MM.1S (cell line): ENCODE measurements at regions not wholly inside any gene's neighbourhood (a gene's known extent, or its start where the extent isn't known, plus 50 kb on each side); places are given as distances from the start of the nearest gene placed in this dataset.

Source experiments
- DNase-seq: peaks from one replicate; pipeline ENCODE4 v3.0.0-alpha.2; 2015
- H2AFZ ChIP-seq: fragments of 300-600 bp; sonication (generic); 2 replicates; pipeline ENCODE4 v1.6.0; 2016; ENCODE audit warnings: antibody characterized with exemption, low read length
- H3F3A ChIP-seq: fragments of 300-600 bp; sonication (generic); 2 replicates; pipeline ENCODE4 v1.6.1; 2016; ENCODE audit warnings: mild to moderate bottlenecking, antibody characterized with exemption, low read length, moderate library complexity, mixed read lengths; ENCODE audit not compliant: insufficient read depth
- H3K27ac ChIP-seq: fragments of 300-600 bp; sonication (generic); 2 replicates; pipeline ENCODE4 v1.5.1; 2016; ENCODE audit warnings: mild to moderate bottlenecking, low read length
- H3K27me3 ChIP-seq: fragments of 300-600 bp; sonication (generic); replicated peaks from 2 replicates; pipeline ENCODE4 v1.6.0; 2016; ENCODE audit warnings: low read length; ENCODE audit not compliant: insufficient read depth
- H3K36me3 ChIP-seq: fragments of 300-600 bp; sonication (generic); replicated peaks from 2 replicates; pipeline ENCODE4 v1.6.1; 2016; ENCODE audit warnings: mild to moderate bottlenecking, low read length, mixed read lengths; ENCODE audit not compliant: insufficient read depth
- H3K4me1 ChIP-seq: fragments of 300-600 bp; sonication (generic); 2 replicates; pipeline ENCODE4 v1.6.1; 2016; ENCODE audit warnings: low read length, mixed read lengths
- H3K4me2 ChIP-seq: fragments of 300-600 bp; sonication (generic); 2 replicates; pipeline ENCODE4 v1.6.0; 2016; ENCODE audit warnings: low read depth, low read length
- H3K4me3 ChIP-seq: fragments of 300-600 bp; sonication (generic); 2 replicates; pipeline ENCODE4 v1.5.1; 2016; ENCODE audit warnings: low read length, mixed read lengths
- H3K79me2 ChIP-seq: fragments of 300-600 bp; sonication (generic); 2 replicates; pipeline ENCODE4 v1.6.1; 2016; ENCODE audit warnings: mixed run types, low read length, mixed read lengths
- H3K9ac ChIP-seq: fragments of 300-600 bp; sonication (generic); 2 replicates; pipeline ENCODE4 v1.6.1; 2016; ENCODE audit warnings: low read length, mixed read lengths
- H3K9me2 ChIP-seq: fragments of 300-600 bp; sonication (generic); replicated peaks from 2 replicates; pipeline ENCODE4 v1.6.1; 2016; ENCODE audit warnings: mild to moderate bottlenecking, low read length, mixed read lengths; ENCODE audit not compliant: insufficient read depth
- H3K9me3 ChIP-seq: fragments of 300-600 bp; sonication (generic); replicated peaks from 2 replicates; pipeline ENCODE4 v1.6.1; 2016; ENCODE audit warnings: mild to moderate bottlenecking, low read length, mixed read lengths; ENCODE audit not compliant: insufficient read depth
- H4K20me1 ChIP-seq: fragments of 300-600 bp; sonication (generic); 2 replicates; pipeline ENCODE4 v1.6.1; 2016; ENCODE audit warnings: mild to moderate bottlenecking, low read length, moderate library complexity, mixed read lengths; ENCODE audit not compliant: insufficient read depth
- CTCF ChIP-seq: fragments of 300-600 bp; sonication (generic); IDR thresholded peaks from 2 replicates; pipeline ENCODE4 v1.5.1; 2016; ENCODE audit warnings: antibody characterized with exemption, low read length, mixed read lengths
- EZH2 ChIP-seq: fragments of 300-600 bp; sonication (generic); optimal IDR thresholded peaks from 2 replicates; pipeline ENCODE3; 2017; ENCODE audit warnings: low read depth, mild to moderate bottlenecking, antibody characterized with exemption, low read length, mixed read lengths
- EZH2phosphoT487 ChIP-seq: fragments of 300-600 bp; sonication (generic); IDR thresholded peaks from 2 replicates; pipeline ENCODE4 v1.6.1; 2018; ENCODE audit warnings: antibody characterized with exemption, low read length

- H3K4me3 ChIP-seq, result no peak overlapping the region
- no peaks in the 10 kb centered on the region for H4K20me1 ChIP-seq
- H3K4me1 ChIP-seq, result no peaks in the 10 kb centered on the region
- no peaks in the 10 kb centered on the region for H3K79me2 ChIP-seq
- no peak for DNase-seq
- H3F3A ChIP-seq, result no peaks in the 10 kb centered on the region
- no peaks in the 10 kb centered on the region for H3K36me3 ChIP-seq
- H2AFZ ChIP-seq, result no peak overlapping the region
- H3K9ac ChIP-seq, result no peak overlapping the region
- no peaks in the 10 kb centered on the region for H3K27me3 ChIP-seq
- TF ChIP-seq EZH2, result no peak
- TF ChIP-seq EZH2phosphoT487, result no peak
- no peak for TF ChIP-seq CTCF
- no peak overlapping the region for H3K4me2 ChIP-seq
- no peaks in the 10 kb centered on the region for H3K9me3 ChIP-seq
- no peak overlapping the region for H3K27ac ChIP-seq
- H3K9me2 ChIP-seq, result no peaks in the 10 kb centered on the region
Observed at GRCh38 chr9:109715344-109715743, 64.7 kb upstream of the PALM2AKAP2 start.

- Histone ChIP-seq H3K27ac (no peak overlapping the region), H3K4me3 (no peak overlapping the region), H3K79me2 (no peaks in the 10 kb centered on the region), H3K36me3 (no peaks in the 10 kb centered on the region), H3K9ac (no peak overlapping the region), H3K9me3 (no peaks in the 10 kb centered on the region), H3K9me2 (no peaks in the 10 kb centered on the region), H3F3A (no peaks in the 10 kb centered on the region), H2AFZ (no peak overlapping the region), H3K27me3 (no peaks in the 10 kb centered on the region), H4K20me1 (no peaks in the 10 kb centered on the region), H3K4me1 (no peaks in the 10 kb centered on the region), H3K4me2 (no peak overlapping the region)
- TF ChIP-seq EZH2 (no peak), CTCF (no peak), EZH2phosphoT487 (no peak)
- no peak for DNase-seq
Observed at GRCh38 chr9:109716631-109717030, 63.4 kb upstream of the PALM2AKAP2 start.

- Histone ChIP-seq H3K27me3 (no peaks in the 10 kb centered on the region), H4K20me1 (no peaks in the 10 kb centered on the region), H2AFZ (no peak overlapping the region), H3K27ac (no peak overlapping the region), H3K9me3 (no peaks in the 10 kb centered on the region), H3K4me1 (no peaks in the 10 kb centered on the region), H3K9ac (no peak overlapping the region), H3K36me3 (no peaks in the 10 kb centered on the region), H3F3A (no peaks in the 10 kb centered on the region), H3K4me3 (no peak overlapping the region), H3K79me2 (no peaks in the 10 kb centered on the region), H3K9me2 (no peaks in the 10 kb centered on the region), H3K4me2 (no peak overlapping the region)
- TF ChIP-seq CTCF (no peak), EZH2phosphoT487 (no peak), EZH2 (no peak)
- no peak for DNase-seq
Observed at GRCh38 chr9:109717342-109717741, 62.7 kb upstream of the PALM2AKAP2 start.
